HCT116 (cell line): ENCODE measurements at regions not wholly inside any gene's neighbourhood (a gene's known extent, or its start where the extent isn't known, plus 50 kb on each side); places are given as distances from the start of the nearest gene placed in this dataset.

ENCODE experiments used
- ATAC-seq: fragments of 200-7000 bp; cut with Tn5 transposase; 2 replicates; pipeline ENCODE4 v1.9.1; 2020; ENCODE audit warnings: mild to moderate bottlenecking, moderate library complexity
- BruUV-seq: library from RNA; stranded (reverse); fragments of 400-500 nt; replicated peaks from 2 replicates; lab custom pipeline; 2021; lab: Mats Ljungman, UMichigan
- CTCF ChIA-PET: fragments of 300-600 bp; sonication (Branson Sonifier 250); formaldehyde crosslinking; loops from one replicate; lab custom pipeline; 2021; ENCODE audit warnings: antibody characterized with exemption; lab: Charles Lee
- POLR2A ChIA-PET: fragments of 300-600, 350-600 bp; sonication (Branson Sonifier 250); formaldehyde crosslinking; loops from one replicate; lab custom pipeline; 2021; ENCODE audit warnings: antibody characterized with exemption; lab: Charles Lee
- RAD21 ChIA-PET, 2 experiments: fragments of 300-600 bp; sonication (Branson Sonifier 250); formaldehyde crosslinking; loops; one replicate each; lab custom pipeline; 2023; ENCODE audit warnings: low total read pairs in 2 of 2; ENCODE audit not compliant: uncharacterized antibody in 2 of 2, unreplicated experiment in 2 of 2, low non-redundant PET in 1 of 2; lab: Charles Lee
- DNase-seq: peaks from one replicate; pipeline ENCODE4 v3.0.0-alpha.2; 2010; ENCODE audit warnings: low read depth, low spot score
- H2AFZ ChIP-seq: fragments of 200-600 bp; shearing (Covaris generic), sonication (generic); 2 replicates; pipeline ENCODE4 v1.6.1; 2017; ENCODE audit warnings: low read depth, mixed run types, mixed read lengths, antibody characterized with exemption, low read length; ENCODE audit not compliant: poor library complexity, severe bottlenecking
- H3K27ac ChIP-seq: 2 replicates; pipeline ENCODE4 v1.5.1; 2012; ENCODE audit warnings: low read depth, low read length
- H3K27me3 ChIP-seq: fragments of 200-600 bp; sonication (generic); 2 replicates; pipeline ENCODE4 v1.6.1; 2016; ENCODE audit warnings: mixed run types, low read length, mixed read lengths; ENCODE audit not compliant: insufficient read depth
- H3K36me3 ChIP-seq, 2 experiments: fragments of 200-500 bp in 1 of 2; fragments of 200-600 bp in 1 of 2; sonication (Bioruptor generic) in 1 of 2; sonication (generic) in 1 of 2; 2 replicates each; pipeline versions ENCODE4 v1.5.1 to v1.6.1; 2014 to 2016; ENCODE audit warnings: low read length in 2 of 2, inconsistent platforms in 1 of 2, mixed read lengths in 1 of 2, mixed run types in 1 of 2; ENCODE audit not compliant: insufficient read depth in 2 of 2, control insufficient read depth in 1 of 2
- H3K4me1 ChIP-seq, 2 experiments: fragments of 200-600 bp in 1 of 2; sonication (generic) in 1 of 2; 2 replicates each; pipeline versions ENCODE4 v1.5.1 to v1.6.1; 2012 to 2017; ENCODE audit warnings: low read length in 2 of 2, inconsistent platforms in 1 of 2, mild to moderate bottlenecking in 1 of 2, mixed read lengths in 1 of 2, mixed run types in 1 of 2, moderate library complexity in 1 of 2; ENCODE audit not compliant: insufficient read depth in 2 of 2, control insufficient read depth in 1 of 2
- H3K4me2 ChIP-seq: fragments of 200-600 bp; sonication (generic); 2 replicates; pipeline ENCODE4 v1.6.1; 2017; ENCODE audit warnings: mixed run types, low read length, mixed read lengths
- H3K4me3 ChIP-seq, 2 experiments: fragments of 200-600 bp in 1 of 2; sonication (generic) in 1 of 2; replicated peaks in 1 of 2; 2 replicates each; pipeline ENCODE4 v1.5.1; 2011 to 2016; ENCODE audit warnings: low read length in 2 of 2, control low read depth in 1 of 2, low read depth in 1 of 2, mild to moderate bottlenecking in 1 of 2, mixed read lengths in 1 of 2, mixed run types in 1 of 2
- H3K79me2 ChIP-seq: fragments of 200-600 bp; sonication (generic); 2 replicates; pipeline ENCODE4 v1.6.1; 2017; ENCODE audit warnings: mild to moderate bottlenecking, mixed run types, low read length, moderate library complexity, mixed read lengths; ENCODE audit not compliant: insufficient read depth
- H3K9ac ChIP-seq: fragments of 200-600 bp; sonication (generic); 2 replicates; pipeline ENCODE4 v1.6.1; 2016; ENCODE audit warnings: low read length, mixed read lengths
- H3K9me2 ChIP-seq: fragments of 200-600 bp; sonication (generic), shearing (Covaris generic); 2 replicates; pipeline ENCODE4 v1.6.1; 2017; ENCODE audit warnings: mixed run types, mild to moderate bottlenecking, moderate library complexity; ENCODE audit not compliant: insufficient read depth
- H3K9me3 ChIP-seq, 2 experiments: fragments of 200-500 bp in 1 of 2; fragments of 200-600 bp in 1 of 2; sonication (Bioruptor generic) in 1 of 2; sonication (generic) in 1 of 2; 2 replicates each; pipeline ENCODE4 v1.6.1; 2014 to 2017; ENCODE audit warnings: low read length in 2 of 2, mixed read lengths in 2 of 2, inconsistent platforms in 1 of 2, low read depth in 1 of 2, mild to moderate bottlenecking in 1 of 2, mixed run types in 1 of 2, moderate library complexity in 1 of 2; ENCODE audit not compliant: control insufficient read depth in 1 of 2, insufficient read depth in 1 of 2
- H4K20me1 ChIP-seq: fragments of 200-600 bp; sonication (generic), shearing (Covaris generic); 2 replicates; pipeline ENCODE4 v1.6.1; 2017; ENCODE audit warnings: mixed run types, mild to moderate bottlenecking, moderate library complexity; ENCODE audit not compliant: insufficient read depth
- CTCF ChIP-seq, 3 experiments: fragments of 200-600 bp in 1 of 3; sonication (generic) in 1 of 3; IDR thresholded peaks in 2 of 3; conservative IDR thresholded peaks in 1 of 3; 2 replicates each; pipeline ENCODE4 v1.5.1; 2012 to 2017; ENCODE audit warnings: low read depth in 2 of 3, low read length in 2 of 3, antibody characterized with exemption in 1 of 3, borderline replicate concordance in 1 of 3, control low read depth in 1 of 3, mild to moderate bottlenecking in 1 of 3, mixed read lengths in 1 of 3, mixed run types in 1 of 3, moderate library complexity in 1 of 3; ENCODE audit not compliant: insufficient read depth in 1 of 3
- EZH2phosphoT487 ChIP-seq: fragments of 200-600 bp; IDR thresholded peaks from 2 replicates; pipeline ENCODE4 v1.6.1; 2018; ENCODE audit warnings: antibody characterized with exemption, borderline replicate concordance
- POLR2A ChIP-seq: IDR thresholded peaks from 2 replicates; pipeline ENCODE4 v1.7.0; 2011; ENCODE audit warnings: borderline replicate concordance; ENCODE audit not compliant: insufficient read depth, insufficient read length; ENCODE audit errors: extremely low read depth
- POLR2AphosphoS5 ChIP-seq: IDR thresholded peaks from 2 replicates; pipeline ENCODE4 v1.6.1; 2011; ENCODE audit warnings: mild to moderate bottlenecking, low read depth, low read length, moderate library complexity
- RAD21 ChIP-seq: IDR thresholded peaks from 2 replicates; pipeline ENCODE4 v1.6.1; 2012; ENCODE audit warnings: low read depth, mild to moderate bottlenecking
- REST ChIP-seq: IDR thresholded peaks from 2 replicates; pipeline ENCODE4 v1.6.1; 2012; ENCODE audit warnings: low read depth
- SP1 ChIP-seq: IDR thresholded peaks from 2 replicates; pipeline ENCODE4 v1.6.1; 2012; ENCODE audit warnings: low read depth
- TCF7L2 ChIP-seq: IDR thresholded peaks from 2 replicates; pipeline ENCODE4 v1.7.0; 2011; ENCODE audit warnings: borderline replicate concordance, inconsistent platforms; ENCODE audit not compliant: insufficient read depth, insufficient read length; ENCODE audit errors: extremely low read depth
- ZBTB33 ChIP-seq: IDR thresholded peaks from 2 replicates; pipeline ENCODE4 v1.6.1; 2011; ENCODE audit warnings: mild to moderate bottlenecking, low read length, moderate library complexity; ENCODE audit not compliant: insufficient replicate concordance; ENCODE audit errors: extremely low read depth
- intact Hi-C: fragments of 100-400 bp; cut with micrococcal nuclease; formaldehyde crosslinking; loops from 2 replicates; pipeline ENCODE4 v1.10.0; 2022

GRCh38 chr6:166075186-166075585 lies 92.5 kb downstream of the TBXT start:
- Histone ChIP-seq H3K79me2 (no peaks in the 10 kb centered on the region), H3K27me3 (no peaks in the 10 kb centered on the region), H3K9ac (no peak overlapping the region), H3K9me3 (no peaks in the 10 kb centered on the region), H3K4me3 (no peak overlapping the region), H3K36me3 (no peaks in the 10 kb centered on the region), H3K9me2 (no peaks in the 10 kb centered on the region), H4K20me1 (no peaks in the 10 kb centered on the region)
- intact Hi-C loops: no loop called here
- DNase-seq: no peak
- no peak for TF ChIP-seq TCF7L2
- TF ChIP-seq CTCF (IDR thresholded peaks at IDR 0.05 in 2 of 3, conservative IDR thresholded peaks at IDR 0.05 in 1 of 3; ENCODE audit: borderline replicate concordance in 1 of 3, insufficient read depth in 1 of 3, low read depth in 2 of 3, low read length in 2 of 3): no peak
- no peak for TF ChIP-seq RAD21
- no peak for TF ChIP-seq ZBTB33
- TF ChIP-seq SP1: no peak
- no peak for TF ChIP-seq POLR2AphosphoS5
- no peak for TF ChIP-seq EZH2phosphoT487
- TF ChIP-seq REST: no peak
- no peak for TF ChIP-seq POLR2A
- TF ChIP-seq, all 23 proteins: peak for 0
- RAD21 ChIA-PET: no interaction called here
- CTCF ChIA-PET: no interaction called here
- POLR2A ChIA-PET: no interaction called here
- no TSS peak for BruUV-seq
- Histone ChIP-seq H3K4me2 (no peak overlapping the region), H3K27ac (no peak overlapping the region), H3K4me1 (no peaks in the 10 kb centered on the region), H2AFZ (no peak overlapping the region)
- ATAC-seq: no peak
